GM12873 (cell line): ENCODE measurements at regions not wholly inside any gene's neighbourhood (a gene's known extent, or its start where the extent isn't known, plus 50 kb on each side); places are given as distances from the start of the nearest gene placed in this dataset.

Experiments
- TF ChIP-seq, protein P1 (sequence below): IDR thresholded peaks from 2 replicates; pipeline ENCODE4 v1.5.1; 2012; ENCODE audit warnings: low read depth, mild to moderate bottlenecking, moderate library complexity, low read length, control low read depth; ENCODE audit not compliant: insufficient read depth; ENCODE audit errors: missing control alignments

DNA sequence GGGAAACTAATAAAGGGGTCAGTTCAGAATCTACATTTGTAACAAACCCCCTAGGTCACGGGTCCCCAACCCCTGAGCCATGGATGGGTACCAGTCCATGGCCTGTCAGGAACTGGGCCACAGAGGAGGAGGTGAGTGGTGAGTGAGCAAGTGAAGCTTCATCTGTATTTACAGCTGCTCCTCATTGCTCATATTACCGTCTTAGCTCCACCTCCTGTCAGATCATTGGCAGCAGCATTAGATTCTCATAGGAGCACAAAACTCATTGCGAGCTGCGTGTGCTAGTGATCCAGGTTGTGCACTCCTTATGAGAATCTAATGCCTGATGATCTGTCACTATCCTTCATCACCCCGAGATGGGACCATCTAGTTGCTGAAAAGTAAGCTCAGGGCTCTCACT is 88.4 kb upstream of the MPP7 start:
- TF ChIP-seq, protein P1, sequence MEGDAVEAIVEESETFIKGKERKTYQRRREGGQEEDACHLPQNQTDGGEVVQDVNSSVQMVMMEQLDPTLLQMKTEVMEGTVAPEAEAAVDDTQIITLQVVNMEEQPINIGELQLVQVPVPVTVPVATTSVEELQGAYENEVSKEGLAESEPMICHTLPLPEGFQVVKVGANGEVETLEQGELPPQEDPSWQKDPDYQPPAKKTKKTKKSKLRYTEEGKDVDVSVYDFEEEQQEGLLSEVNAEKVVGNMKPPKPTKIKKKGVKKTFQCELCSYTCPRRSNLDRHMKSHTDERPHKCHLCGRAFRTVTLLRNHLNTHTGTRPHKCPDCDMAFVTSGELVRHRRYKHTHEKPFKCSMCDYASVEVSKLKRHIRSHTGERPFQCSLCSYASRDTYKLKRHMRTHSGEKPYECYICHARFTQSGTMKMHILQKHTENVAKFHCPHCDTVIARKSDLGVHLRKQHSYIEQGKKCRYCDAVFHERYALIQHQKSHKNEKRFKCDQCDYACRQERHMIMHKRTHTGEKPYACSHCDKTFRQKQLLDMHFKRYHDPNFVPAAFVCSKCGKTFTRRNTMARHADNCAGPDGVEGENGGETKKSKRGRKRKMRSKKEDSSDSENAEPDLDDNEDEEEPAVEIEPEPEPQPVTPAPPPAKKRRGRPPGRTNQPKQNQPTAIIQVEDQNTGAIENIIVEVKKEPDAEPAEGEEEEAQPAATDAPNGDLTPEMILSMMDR, result no peak

DNA sequence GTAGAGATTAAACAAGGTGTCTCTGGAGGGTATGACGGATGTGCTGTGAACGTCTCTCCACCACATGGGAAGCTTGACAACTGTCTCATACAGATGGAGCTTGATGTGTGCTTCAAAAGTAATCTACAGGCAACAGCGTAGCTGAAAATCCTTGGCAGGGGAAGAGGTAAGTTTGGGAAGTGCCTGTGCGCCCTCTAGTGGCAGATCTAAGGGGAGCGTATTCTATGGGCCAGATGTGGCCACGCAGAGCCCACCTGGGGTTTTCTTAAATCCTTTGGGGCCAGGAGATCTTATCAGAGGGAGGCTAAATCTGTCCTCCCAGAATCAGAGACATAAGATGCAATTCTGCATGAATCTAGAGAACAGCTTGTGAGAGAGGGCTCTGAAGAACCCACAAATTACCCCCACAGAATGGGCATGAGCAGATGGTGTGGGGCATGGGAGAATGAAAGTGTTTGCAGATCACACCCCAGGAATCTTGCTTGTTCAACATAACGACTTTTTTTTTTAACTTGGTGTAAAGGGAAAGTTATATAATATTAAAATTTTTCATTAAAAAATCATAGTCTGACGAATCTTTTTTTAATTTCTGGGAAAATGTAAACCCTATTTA is 91.2 kb upstream of the MPP7 start:
- TF ChIP-seq, protein P1, result peak; percentile 96

DNA sequence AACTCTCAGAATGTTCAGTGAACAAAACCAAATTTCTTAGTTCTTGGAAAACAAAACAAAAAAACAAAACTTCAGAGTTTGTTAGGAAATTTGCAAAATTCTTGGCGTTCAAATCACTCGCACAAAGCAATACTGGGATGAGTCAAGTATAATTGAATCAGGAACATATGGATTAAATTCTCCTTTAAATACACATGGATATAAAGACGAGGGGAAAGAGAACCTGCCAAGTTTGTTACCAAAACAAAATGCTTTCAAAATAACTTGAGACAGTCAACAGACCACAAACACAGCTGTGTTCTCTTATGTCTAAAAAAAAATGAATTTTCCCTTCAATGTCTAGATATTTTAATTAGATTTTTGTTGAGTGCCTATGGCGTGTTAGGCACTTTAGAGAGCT is 93.5 kb upstream of the MPP7 start:
- TF ChIP-seq, protein P1, result no peak

DNA sequence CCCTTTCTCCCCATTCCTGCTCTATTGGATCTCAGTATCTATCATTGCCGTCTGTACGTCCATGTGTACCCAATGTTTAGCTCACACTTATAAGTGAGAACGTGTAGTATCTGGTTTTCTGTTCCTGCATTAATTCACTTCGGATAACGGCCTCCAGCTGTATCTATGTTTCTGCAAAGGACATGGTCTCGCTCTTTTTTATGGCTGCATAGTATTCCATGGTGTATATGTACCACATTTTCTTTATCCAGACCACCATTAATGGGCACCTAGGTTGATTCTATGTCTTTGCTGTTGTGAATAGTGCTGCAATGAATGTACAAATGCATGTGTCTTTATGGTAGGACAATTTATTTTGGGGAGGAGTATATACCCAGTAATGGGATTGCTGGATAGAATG is 94.4 kb upstream of the MPP7 start:
- TF ChIP-seq, protein P1, result no peak

DNA sequence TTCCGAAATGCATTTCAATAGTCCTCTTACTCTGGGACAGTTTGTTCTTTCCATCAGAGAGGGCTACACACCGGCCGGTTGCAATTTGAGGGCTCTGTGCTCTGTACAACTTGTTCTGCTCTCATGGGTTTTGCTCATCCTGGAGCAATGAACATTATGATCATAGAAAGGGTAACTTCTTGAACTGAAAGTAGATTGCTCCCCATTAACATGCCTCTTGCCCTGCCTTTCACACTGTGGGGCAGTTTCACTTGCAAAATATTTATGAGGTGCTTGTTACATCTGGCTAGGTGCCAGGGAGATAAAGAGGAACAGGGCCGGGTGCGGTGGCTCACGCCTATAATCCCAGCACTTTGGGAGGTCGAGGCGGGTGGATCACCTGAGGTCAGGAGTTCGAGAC is 97.3 kb upstream of the MPP7 start:
- TF ChIP-seq, protein P1, result no peak

DNA sequence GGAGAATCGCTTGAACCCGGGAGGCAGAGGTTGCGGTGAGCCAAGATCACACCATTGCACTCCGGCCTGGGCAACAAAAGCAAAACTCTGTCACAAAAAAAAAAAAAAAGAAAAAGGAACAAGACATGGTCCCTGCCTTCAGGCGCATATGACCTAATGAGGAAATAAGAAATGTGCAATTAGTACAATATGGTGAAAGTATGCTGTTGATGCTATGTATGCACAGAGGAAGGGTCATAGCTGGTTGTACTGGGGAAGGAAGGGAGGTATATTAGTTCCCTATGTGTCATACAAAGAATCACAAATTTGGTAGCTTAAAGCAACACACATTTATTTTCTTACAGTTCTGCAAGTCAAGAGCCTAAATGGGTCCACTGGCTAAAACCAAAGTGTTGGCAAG is 97.8 kb upstream of the MPP7 start:
- TF ChIP-seq, protein P1, result no peak

DNA sequence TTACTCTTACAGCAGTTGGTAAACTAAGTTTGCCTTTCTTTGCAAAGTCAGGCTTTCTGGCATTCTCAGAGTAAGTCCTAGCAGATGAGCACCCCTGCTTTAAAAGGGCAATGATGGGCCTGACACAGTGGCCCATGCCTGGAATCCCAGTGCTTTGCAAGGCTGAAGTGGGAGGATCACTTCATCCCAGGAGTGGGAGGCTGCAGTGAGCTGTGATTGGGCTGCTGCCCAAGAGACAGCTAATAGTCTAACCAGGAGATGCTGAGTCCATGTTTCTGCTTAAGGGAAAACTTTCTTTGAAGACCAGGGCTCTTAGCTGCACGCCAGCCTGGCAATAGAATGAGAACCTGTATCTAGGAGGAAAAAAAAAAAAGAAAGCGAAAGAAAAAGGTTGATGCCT is 100.2 kb upstream of the MPP7 start:
- TF ChIP-seq, protein P1, result no peak
